ENCODE measurements at regions not wholly inside any gene's neighbourhood (a gene's known extent, or its start where the extent isn't known, plus 50 kb on each side); places are given as distances from the start of the nearest gene placed in this dataset.

- TF ChIP-seq POLR2A (IDR thresholded peaks at IDR 0.05; ENCODE audit: low read length) = no peak
- no peak for TF ChIP-seq GATA1 (IDR thresholded peaks at IDR 0.05; ENCODE audit: low read depth, low read length)
- no peak for DNase-seq
Observed at GRCh38 chr4:23070848-23071570, 378.3 kb downstream of the GBA3 start.

DNA sequence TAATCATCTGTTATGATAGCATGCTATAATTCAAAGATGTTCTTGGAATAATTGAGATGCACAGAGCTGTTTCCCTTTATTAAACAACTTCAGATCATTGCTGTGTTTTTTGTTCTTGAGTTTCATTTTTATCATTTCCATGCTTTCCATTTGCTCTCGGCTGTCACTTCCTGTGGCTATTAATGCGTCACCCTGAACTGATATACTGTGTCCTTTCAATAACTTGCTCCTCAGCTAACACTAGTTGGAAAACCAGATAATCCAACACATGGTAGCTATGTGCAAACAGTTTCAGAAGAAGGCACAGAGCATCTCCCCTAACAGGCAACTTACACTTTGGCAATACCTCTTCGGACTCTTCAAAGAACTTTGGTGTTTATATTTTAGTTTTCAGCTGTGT, 376.0 kb downstream of the GBA3 start:
- no peak for DNase-seq
- no peak for TF ChIP-seq GATA1 (IDR thresholded peaks at IDR 0.05; ENCODE audit: low read depth, low read length)
- TF ChIP-seq POLR2A (IDR thresholded peaks at IDR 0.05; ENCODE audit: low read length) = no peak

DNA sequence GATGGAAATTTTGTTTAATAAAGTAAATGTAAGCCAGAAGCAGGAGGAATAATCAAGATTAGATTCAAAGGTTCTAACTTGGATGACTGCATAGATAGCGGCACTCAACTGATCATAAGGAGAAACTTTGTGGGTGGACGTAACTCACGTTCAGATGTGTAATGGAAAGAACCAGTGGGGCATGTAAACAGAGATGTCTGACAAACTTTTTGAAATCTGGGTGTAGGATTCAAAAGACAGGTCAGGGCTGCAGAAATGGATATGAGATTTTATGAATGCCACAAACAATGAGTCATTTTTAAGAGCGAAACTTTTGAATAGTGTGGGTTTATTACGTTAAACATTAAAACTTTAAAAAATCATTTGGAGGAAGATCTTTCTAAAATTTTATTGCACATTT, 375.6 kb downstream of the GBA3 start:
- DNase-seq = no peak
- no peak for TF ChIP-seq GATA1 (IDR thresholded peaks at IDR 0.05; ENCODE audit: low read depth, low read length)
- no peak for TF ChIP-seq POLR2A (IDR thresholded peaks at IDR 0.05; ENCODE audit: low read length)

GRCh38 chr4:23062188-23062587, 369.5 kb downstream of the GBA3 start:
- DNase-seq = no peak
- TF ChIP-seq POLR2A (IDR thresholded peaks at IDR 0.05; ENCODE audit: low read length) = no peak
- no peak for TF ChIP-seq GATA1 (IDR thresholded peaks at IDR 0.05; ENCODE audit: low read depth, low read length)

GRCh38 chr4:23061431-23061830, 368.7 kb downstream of the GBA3 start:
- TF ChIP-seq POLR2A (IDR thresholded peaks at IDR 0.05; ENCODE audit: low read length) = no peak
- no peak for TF ChIP-seq GATA1 (IDR thresholded peaks at IDR 0.05; ENCODE audit: low read depth, low read length)
- no peak for DNase-seq

DNA sequence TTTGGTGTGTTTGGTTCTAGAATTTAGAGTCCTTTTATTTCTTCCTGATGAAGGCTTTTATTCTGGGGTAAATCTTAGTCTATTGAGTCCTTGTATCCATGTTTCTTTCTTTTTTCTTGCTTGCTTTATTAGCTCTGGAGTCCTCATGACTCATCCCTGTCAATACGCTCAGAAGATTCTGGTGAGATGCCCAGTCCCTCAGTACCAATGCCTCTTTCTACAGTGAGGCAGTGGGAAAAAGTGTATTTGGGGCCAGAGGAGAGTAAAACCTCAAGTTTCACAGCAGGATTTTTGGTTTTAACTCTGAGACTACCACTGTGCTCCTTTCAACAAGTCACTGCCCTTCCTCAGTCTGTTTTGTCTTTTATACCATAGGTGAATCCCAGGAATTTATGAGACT, 368.0 kb downstream of the GBA3 start:
- TF ChIP-seq GATA1 (IDR thresholded peaks at IDR 0.05; ENCODE audit: low read depth, low read length) = no peak
- TF ChIP-seq POLR2A (IDR thresholded peaks at IDR 0.05; ENCODE audit: low read length) = no peak
- DNase-seq = no peak

GRCh38 chr4:23058165-23058776, 365.5 kb downstream of the GBA3 start:
- DNase-seq = no peak
- TF ChIP-seq POLR2A (IDR thresholded peaks at IDR 0.05; ENCODE audit: low read length) (no peak), GATA1 (IDR thresholded peaks at IDR 0.05; ENCODE audit: low read depth, low read length) (no peak)

DNA sequence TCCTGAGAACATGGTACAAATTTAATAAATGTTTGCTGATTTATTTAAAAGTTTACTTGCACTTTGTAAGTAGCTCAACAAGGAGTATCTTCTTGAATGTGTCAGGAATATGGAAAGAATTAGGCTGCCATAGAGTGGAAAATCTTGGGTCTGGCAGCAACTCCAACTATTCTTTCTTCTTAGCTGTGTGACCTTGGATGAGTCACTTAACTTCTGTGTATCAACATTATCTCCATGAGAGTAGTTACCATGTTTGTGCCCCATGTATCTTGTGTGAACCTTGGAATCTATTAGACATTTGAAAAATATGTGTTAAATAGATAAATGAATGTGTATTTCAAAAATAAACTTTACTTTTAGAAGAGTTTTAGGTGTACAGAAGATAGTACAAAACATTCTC, 348.8 kb downstream of the GBA3 start:
- DNase-seq = no peak
- TF ChIP-seq POLR2A (IDR thresholded peaks at IDR 0.05; ENCODE audit: low read length) (no peak), GATA1 (IDR thresholded peaks at IDR 0.05; ENCODE audit: low read depth, low read length) (no peak)

DNA sequence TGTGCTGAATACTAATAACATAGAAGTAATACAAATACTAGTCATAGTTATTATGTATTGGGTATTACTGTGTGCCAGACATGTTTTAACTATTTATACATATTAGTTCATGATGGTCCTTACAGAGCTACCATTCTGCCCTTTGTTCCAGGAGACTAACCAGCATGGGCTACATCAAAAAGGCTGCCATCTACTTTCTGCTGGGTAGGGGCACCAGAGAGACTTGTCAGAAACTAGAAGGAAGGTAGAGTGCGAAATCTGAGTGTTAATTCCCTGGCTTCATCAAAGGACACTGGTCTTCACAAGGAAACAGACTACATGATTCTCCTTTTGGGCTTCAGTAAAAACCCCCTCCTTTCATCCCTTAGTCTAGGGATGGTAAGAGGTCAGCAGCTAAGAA, 347.8 kb downstream of the GBA3 start:
- DNase-seq = no peak

DNA sequence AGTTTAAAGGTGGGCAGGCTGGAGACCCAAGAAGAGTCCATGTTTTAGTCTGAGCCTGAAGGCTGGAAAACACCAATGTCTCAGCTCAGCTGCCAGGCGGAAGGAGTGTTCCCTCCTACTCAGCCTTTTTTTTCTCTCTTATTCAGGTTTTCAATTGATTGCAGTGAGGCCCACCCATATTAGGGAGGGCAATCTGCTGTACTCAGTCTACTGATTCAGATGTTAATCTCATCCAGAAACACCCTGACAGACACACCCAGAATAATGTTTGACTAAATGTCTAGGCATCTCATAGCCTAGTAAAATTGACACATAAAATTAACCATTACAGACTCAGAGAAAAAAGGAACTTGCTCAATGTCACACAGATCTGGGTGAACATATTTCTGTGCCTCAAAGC, 347.1 kb downstream of the GBA3 start:
- DNase-seq = no peak
- TF ChIP-seq GATA1 (IDR thresholded peaks at IDR 0.05; ENCODE audit: low read depth, low read length) (no peak), POLR2A (IDR thresholded peaks at IDR 0.05; ENCODE audit: low read length) (no peak)

More for the DNA sequence above, 347.8 kb downstream of the GBA3 start:
- TF ChIP-seq POLR2A (IDR thresholded peaks at IDR 0.05; ENCODE audit: low read length) (no peak), GATA1 (IDR thresholded peaks at IDR 0.05; ENCODE audit: low read depth, low read length) (no peak)

DNA sequence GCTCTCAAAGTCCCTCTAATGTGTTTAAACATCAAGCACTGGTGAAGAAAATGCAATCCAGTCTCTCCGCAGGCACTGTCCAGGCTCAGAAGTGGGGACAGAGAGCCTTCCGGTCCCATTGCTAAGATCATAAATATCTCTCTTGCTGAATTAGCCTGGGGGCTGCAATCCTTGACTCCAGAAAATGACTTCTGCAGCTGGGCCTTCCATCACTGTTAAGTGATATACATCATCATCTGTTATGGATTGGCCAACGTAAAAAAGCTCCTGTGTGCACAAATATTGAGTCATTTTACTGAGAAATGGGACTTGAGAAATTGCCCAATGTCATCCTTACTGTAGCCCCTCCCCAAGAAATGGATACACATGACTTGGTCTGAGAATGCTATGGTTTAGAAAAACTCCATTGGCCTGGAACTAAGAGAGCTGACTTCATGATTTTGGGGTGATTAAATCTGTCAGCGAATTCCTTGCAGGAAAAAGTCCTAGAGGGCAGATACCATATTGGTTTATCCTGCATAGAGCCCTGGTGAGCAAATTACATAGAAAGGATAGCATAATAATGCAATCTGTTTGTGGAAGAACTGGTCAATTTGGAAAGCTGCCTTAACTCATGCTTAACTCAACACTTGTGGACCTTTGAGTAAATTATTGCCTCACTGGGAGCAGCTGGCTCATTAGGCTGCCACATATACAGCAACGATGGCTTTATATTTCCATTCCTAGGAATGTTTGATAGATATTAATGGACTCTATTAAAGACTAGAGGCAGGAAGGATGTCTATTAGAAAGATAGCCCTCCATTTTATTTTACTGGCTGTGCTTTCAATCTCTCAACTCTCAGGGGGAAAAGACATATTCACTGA, 346.1 kb downstream of the GBA3 start:
- TF ChIP-seq GATA1 (IDR thresholded peaks at IDR 0.05; ENCODE audit: low read depth, low read length) = no peak
- no peak for TF ChIP-seq POLR2A (IDR thresholded peaks at IDR 0.05; ENCODE audit: low read length)
- no peak for DNase-seq

GRCh38 chr4:23036921-23037495, 344.3 kb downstream of the GBA3 start:
- DNase-seq = no peak
- TF ChIP-seq POLR2A (IDR thresholded peaks at IDR 0.05; ENCODE audit: low read length) (no peak), GATA1 (IDR thresholded peaks at IDR 0.05; ENCODE audit: low read depth, low read length) (no peak)

GRCh38 chr4:23036503-23036902, 343.8 kb downstream of the GBA3 start:
- no peak for DNase-seq
- TF ChIP-seq GATA1 (IDR thresholded peaks at IDR 0.05; ENCODE audit: low read depth, low read length) (no peak), POLR2A (IDR thresholded peaks at IDR 0.05; ENCODE audit: low read length) (no peak)

DNA sequence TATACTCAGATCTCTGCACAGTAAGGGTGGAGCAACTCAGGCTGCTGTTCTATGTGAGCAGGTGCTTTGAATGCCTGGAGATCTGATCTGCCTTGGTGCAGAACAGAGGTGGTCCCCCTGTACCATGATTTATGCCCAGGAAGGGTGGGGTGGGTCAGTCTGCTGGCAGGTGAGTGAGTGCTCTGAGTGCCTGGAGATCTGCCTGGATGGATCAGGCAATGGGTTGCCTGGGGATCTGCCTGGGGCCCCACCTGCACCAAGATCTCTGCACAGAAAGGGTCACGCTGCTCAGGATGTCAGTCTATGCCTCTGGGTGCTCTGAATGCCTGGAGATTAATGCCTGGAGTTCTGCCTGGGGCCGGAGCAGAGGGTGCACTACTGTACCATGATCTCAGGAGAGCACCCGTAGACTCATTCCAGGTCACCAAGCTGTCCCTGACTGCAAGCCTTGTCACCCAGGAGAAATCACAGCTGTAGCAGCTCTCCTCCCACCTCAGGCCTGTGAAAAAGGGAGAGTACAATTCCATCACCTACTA, 342.9 kb downstream of the GBA3 start:
- no peak for TF ChIP-seq POLR2A (IDR thresholded peaks at IDR 0.05; ENCODE audit: low read length)
- no peak for DNase-seq

Data from erythroblast (primary cell).